ENCODE measurements at regions not wholly inside any gene's neighbourhood (a gene's known extent, or its start where the extent isn't known, plus 50 kb on each side); places are given as distances from the start of the nearest gene placed in this dataset.

GRCh38 chr9:91130796-91131318 lies 230.9 kb downstream of the AUH start:
- no peaks in the 10 kb centered on the region for H3K27me3 ChIP-seq (replicated peaks in 1 of 7)
- TF ChIP-seq POLR2AphosphoS5 (IDR thresholded peaks at IDR 0.05) (no peak), POLR2A (IDR thresholded peaks at IDR 0.05) (no peak)
- TF ChIP-seq, protein P1, sequence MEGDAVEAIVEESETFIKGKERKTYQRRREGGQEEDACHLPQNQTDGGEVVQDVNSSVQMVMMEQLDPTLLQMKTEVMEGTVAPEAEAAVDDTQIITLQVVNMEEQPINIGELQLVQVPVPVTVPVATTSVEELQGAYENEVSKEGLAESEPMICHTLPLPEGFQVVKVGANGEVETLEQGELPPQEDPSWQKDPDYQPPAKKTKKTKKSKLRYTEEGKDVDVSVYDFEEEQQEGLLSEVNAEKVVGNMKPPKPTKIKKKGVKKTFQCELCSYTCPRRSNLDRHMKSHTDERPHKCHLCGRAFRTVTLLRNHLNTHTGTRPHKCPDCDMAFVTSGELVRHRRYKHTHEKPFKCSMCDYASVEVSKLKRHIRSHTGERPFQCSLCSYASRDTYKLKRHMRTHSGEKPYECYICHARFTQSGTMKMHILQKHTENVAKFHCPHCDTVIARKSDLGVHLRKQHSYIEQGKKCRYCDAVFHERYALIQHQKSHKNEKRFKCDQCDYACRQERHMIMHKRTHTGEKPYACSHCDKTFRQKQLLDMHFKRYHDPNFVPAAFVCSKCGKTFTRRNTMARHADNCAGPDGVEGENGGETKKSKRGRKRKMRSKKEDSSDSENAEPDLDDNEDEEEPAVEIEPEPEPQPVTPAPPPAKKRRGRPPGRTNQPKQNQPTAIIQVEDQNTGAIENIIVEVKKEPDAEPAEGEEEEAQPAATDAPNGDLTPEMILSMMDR (IDR thresholded peaks at IDR 0.05 in 8 of 11, conservative IDR thresholded peaks at IDR 0.05 in 3 of 11): no peak
- peak overlapping the region in 3 of 8 donors; percentile 11 to 49 (median 45) for H3K27ac ChIP-seq
- H3K36me3 ChIP-seq: no peaks in the 10 kb centered on the region
- no peaks in the 10 kb centered on the region for H3K9me3 ChIP-seq
- intact Hi-C loops (cut with DNase I; ENCODE audit: low total_unique reads): no loop called here
- DNase-seq: no peak
- WGBS, 5 donors: 88 to 95% (median 90%) methylated on average over 2 of the region's 2 CpGs
- no peak overlapping the region for H3K4me3 ChIP-seq
- H3K4me1 ChIP-seq: peaks cover 0 to 9% (median 0%) of the 10 kb centered on the region in 6 donors

DNA sequence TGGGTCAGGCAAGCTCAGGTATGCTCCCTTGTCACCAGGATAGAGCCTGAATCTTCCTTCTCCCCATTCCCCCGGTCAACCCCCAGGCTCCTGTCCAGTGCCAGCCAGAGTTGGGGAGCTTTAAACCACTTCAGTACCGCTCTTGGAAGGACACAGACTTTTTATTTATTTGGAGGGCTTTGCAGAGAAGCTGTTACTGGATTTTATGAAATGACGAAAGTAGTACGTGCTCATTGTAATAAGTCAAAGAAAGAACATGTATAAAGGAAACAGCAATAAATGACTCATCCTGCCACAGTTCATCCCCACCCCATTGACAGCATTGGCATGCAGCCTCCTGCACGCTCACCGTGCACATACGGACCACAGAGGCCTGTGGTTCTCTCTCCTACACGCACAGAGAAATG lies 230.3 kb downstream of the AUH start:
- Histone ChIP-seq H3K4me3 (no peak overlapping the region), H3K4me1 (peaks cover 0 to 9% (median 0%) of the 10 kb centered on the region in 6 donors), H3K9me3 (no peaks in the 10 kb centered on the region), H3K27me3 (replicated peaks in 1 of 7) (no peaks in the 10 kb centered on the region), H3K27ac (peak overlapping the region in 3 of 8 donors; percentile 11 to 49 (median 45)), H3K36me3 (no peaks in the 10 kb centered on the region)
- no peak for DNase-seq
- intact Hi-C loops (cut with DNase I; ENCODE audit: low total_unique reads): no loop called here
- TF ChIP-seq, protein P1 (IDR thresholded peaks at IDR 0.05 in 8 of 11, conservative IDR thresholded peaks at IDR 0.05 in 3 of 11): no peak
- TF ChIP-seq POLR2A (IDR thresholded peaks at IDR 0.05) (no peak), POLR2AphosphoS5 (IDR thresholded peaks at IDR 0.05) (peak in 1 of 3 donors; percentile 74)
- 39 to 59% (median 44%) methylated on average over 8 of the region's 8 CpGs for WGBS, 5 donors

- H3K27me3 ChIP-seq (replicated peaks in 1 of 7): no peaks in the 10 kb centered on the region
- TF ChIP-seq POLR2A (IDR thresholded peaks at IDR 0.05): no peak
- TF ChIP-seq, protein P1 (IDR thresholded peaks at IDR 0.05 in 8 of 11, conservative IDR thresholded peaks at IDR 0.05 in 3 of 11): no peak
- DNase-seq: no peak
- H3K4me1 ChIP-seq: peaks cover 0 to 9% (median 0%) of the 10 kb centered on the region in 6 donors
- H3K27ac ChIP-seq: no peak overlapping the region
- H3K9me3 ChIP-seq: no peaks in the 10 kb centered on the region
- 76 to 93% (median 84%) methylated on average over 3 of the region's 3 CpGs for WGBS, 5 donors
- H3K4me3 ChIP-seq: no peak overlapping the region
- intact Hi-C loops (cut with DNase I; ENCODE audit: low total_unique reads): no loop called here
- no peaks in the 10 kb centered on the region for H3K36me3 ChIP-seq
These were observed 229.1 kb downstream of the AUH start for GRCh38 chr9:91132576-91133073.

- Histone ChIP-seq H3K36me3 (no peaks in the 10 kb centered on the region), H3K27me3 (replicated peaks in 1 of 7) (no peaks in the 10 kb centered on the region), H3K4me3 (no peak overlapping the region), H3K4me1 (peaks cover 0 to 9% (median 0%) of the 10 kb centered on the region in 6 donors), H3K27ac (no peak overlapping the region), H3K9me3 (no peaks in the 10 kb centered on the region)
- DNase-seq: no peak
- TF ChIP-seq POLR2AphosphoS5 (IDR thresholded peaks at IDR 0.05): no peak
- no peak for TF ChIP-seq POLR2A (IDR thresholded peaks at IDR 0.05)
- TF ChIP-seq, protein P1 (IDR thresholded peaks at IDR 0.05 in 8 of 11, conservative IDR thresholded peaks at IDR 0.05 in 3 of 11): no peak
- WGBS, 5 donors: 92 to 99% (median 93%) methylated on average over 2 of the region's 2 CpGs
- intact Hi-C loops (cut with DNase I; ENCODE audit: low total_unique reads): no loop called here
These were observed 227.1 kb downstream of the AUH start for GRCh38 chr9:91134608-91135007.
